CD4-positive, alpha-beta T cell treated with Interleukin-15 for 4 hours (primary cell): ENCODE measurements at regions not wholly inside any gene's neighbourhood (a gene's known extent, or its start where the extent isn't known, plus 50 kb on each side); places are given as distances from the start of the nearest gene placed in this dataset.

Experiments used
- DNase-seq: peaks from one replicate; pipeline ENCODE4 v3.0.0-alpha.2; 2020; ENCODE audit warnings: low spot score

- DNase-seq: no peak
Observed at GRCh38 chr9:73773896-73774295, 622.2 kb downstream of the ANXA1 start.

GRCh38 chr9:73775757-73776156 lies 624.1 kb downstream of the ANXA1 start:
- no peak for DNase-seq

- no peak for DNase-seq
Observed at GRCh38 chr9:73780916-73781315, 629.3 kb downstream of the ANXA1 start.

GRCh38 chr9:73782166-73782565 lies 630.5 kb downstream of the ANXA1 start:
- DNase-seq: no peak

GRCh38 chr9:73799446-73799845 lies 647.8 kb downstream of the ANXA1 start:
- DNase-seq: no peak

- DNase-seq: no peak
Observed at GRCh38 chr9:73805111-73805510, 653.4 kb downstream of the ANXA1 start.

GRCh38 chr9:73805853-73806458 lies 654.3 kb downstream of the ANXA1 start:
- DNase-seq: no peak

- no peak for DNase-seq
Observed at GRCh38 chr9:73806876-73807275, 655.2 kb downstream of the ANXA1 start.

GRCh38 chr9:73807952-73808351 lies 656.3 kb downstream of the ANXA1 start:
- DNase-seq: no peak

- no peak for DNase-seq
Observed at GRCh38 chr9:73810585-73811215, 659.0 kb downstream of the ANXA1 start.

- no peak for DNase-seq
Observed at GRCh38 chr9:73813546-73813945, 661.9 kb downstream of the ANXA1 start.

- no peak for DNase-seq
Observed at GRCh38 chr9:73816905-73817304, 665.2 kb downstream of the ANXA1 start.

GRCh38 chr9:73824671-73825070 lies 672.5 kb upstream of the RORB start:
- DNase-seq: no peak

- DNase-seq: no peak
Observed at GRCh38 chr9:73838871-73839270, 658.3 kb upstream of the RORB start.

- no peak for DNase-seq
Observed at GRCh38 chr9:73839471-73839870, 657.7 kb upstream of the RORB start.

GRCh38 chr9:73841018-73841417 lies 656.1 kb upstream of the RORB start:
- DNase-seq: no peak

- no peak for DNase-seq
Observed at GRCh38 chr9:73844135-73844534, 653.0 kb upstream of the RORB start.

- no peak for DNase-seq
Observed at GRCh38 chr9:73845539-73845938, 651.6 kb upstream of the RORB start.

- DNase-seq: no peak
Observed at GRCh38 chr9:73845954-73846690, 651.0 kb upstream of the RORB start.

- DNase-seq: no peak
Observed at GRCh38 chr9:73847536-73847935, 649.6 kb upstream of the RORB start.

GRCh38 chr9:73853549-73853948 lies 643.6 kb upstream of the RORB start:
- no peak for DNase-seq

- no peak for DNase-seq
Observed at GRCh38 chr9:73855206-73855605, 641.9 kb upstream of the RORB start.

GRCh38 chr9:73863924-73864323 lies 633.2 kb upstream of the RORB start:
- no peak for DNase-seq

GRCh38 chr9:73866451-73866850 lies 630.7 kb upstream of the RORB start:
- DNase-seq: no peak
